HG02610 (cell line): ENCODE measurements at regions not wholly inside any gene's neighbourhood (a gene's known extent, or its start where the extent isn't known, plus 50 kb on each side); places are given as distances from the start of the nearest gene placed in this dataset.

Experiments used
- ATAC-seq: cut with Tn5 transposase; IDR thresholded peaks from one replicate; pipeline ENCODE4 v1.9.1; 2021; ENCODE audit warnings: mild to moderate bottlenecking, moderate library complexity; ENCODE audit not compliant: unreplicated experiment

GRCh38 chr18:56545464-56545863, 92.9 kb downstream of the TXNL1 start:
- ATAC-seq, result no peak

DNA sequence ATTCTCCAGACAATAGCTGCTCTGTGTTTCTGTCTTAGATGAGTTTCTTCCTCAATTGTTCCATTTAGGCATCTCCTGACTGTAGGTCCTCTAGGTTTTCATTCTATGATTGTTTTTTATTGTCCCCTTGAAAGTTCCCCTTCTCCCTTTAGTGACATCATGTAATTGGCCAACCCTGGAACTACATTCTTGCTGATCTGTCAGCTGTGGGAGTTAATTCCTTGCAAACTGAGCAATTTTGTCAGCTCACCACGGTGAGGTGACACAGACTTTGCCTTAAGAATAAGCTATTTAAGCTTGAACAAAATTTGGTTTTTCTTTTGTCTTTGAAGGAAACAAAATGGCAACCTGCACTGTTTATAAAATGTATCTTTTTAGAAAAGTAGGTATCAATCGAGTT, 95.9 kb downstream of the TXNL1 start:
- no peak for ATAC-seq

GRCh38 chr18:56541793-56542192, 96.6 kb downstream of the TXNL1 start:
- peak; percentile 39 for ATAC-seq

- no peak for ATAC-seq
Measured at GRCh38 chr18:56541340-56541739, 97.1 kb downstream of the TXNL1 start.

GRCh38 chr18:56538746-56539145, 99.6 kb downstream of the TXNL1 start:
- no peak for ATAC-seq

GRCh38 chr18:56532176-56532840, 106.1 kb downstream of the TXNL1 start:
- peak; percentile 100 for ATAC-seq

DNA sequence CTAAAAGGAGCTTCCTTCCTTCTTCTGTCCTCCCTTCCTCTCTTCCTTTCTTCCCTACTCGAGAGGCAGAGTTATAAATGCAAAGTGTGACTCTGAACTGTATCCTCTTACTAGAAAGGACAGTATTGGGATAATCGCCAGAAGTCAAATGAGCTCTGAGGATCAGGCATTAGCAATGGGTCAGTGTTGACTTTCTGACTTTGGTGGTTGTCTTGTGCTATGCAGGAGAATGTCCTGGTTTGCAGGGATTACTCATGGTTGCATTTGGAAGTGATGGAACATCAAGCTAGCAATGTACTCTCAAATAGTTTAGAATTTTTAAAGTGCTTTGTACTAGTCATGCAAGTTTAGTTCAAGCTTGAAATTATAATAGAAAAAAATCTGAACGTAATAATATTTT, 115.6 kb downstream of the TXNL1 start:
- no peak for ATAC-seq

DNA sequence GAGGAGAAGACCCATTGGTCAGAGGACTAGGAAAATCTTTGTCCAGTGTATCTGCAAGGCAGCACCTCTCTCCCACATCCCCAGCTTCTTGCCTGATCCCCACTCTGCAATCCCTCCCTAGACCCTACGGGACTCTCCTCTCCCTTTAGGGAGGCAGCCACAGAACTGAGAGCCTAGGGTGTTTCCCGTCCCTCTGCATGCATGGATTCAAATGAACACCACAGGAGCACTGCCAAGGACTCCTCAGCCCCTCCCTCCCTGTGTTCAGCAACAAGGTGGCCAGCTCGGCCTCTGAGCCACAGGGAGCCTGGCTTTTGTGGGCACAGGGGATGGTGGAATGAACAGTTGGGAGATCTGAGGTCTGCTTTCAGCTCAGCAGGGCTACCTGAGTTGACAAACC, 117.1 kb downstream of the TXNL1 start:
- no peak for ATAC-seq

- ATAC-seq, result no peak
Measured at GRCh38 chr18:56517761-56518160, 120.6 kb downstream of the TXNL1 start.

DNA sequence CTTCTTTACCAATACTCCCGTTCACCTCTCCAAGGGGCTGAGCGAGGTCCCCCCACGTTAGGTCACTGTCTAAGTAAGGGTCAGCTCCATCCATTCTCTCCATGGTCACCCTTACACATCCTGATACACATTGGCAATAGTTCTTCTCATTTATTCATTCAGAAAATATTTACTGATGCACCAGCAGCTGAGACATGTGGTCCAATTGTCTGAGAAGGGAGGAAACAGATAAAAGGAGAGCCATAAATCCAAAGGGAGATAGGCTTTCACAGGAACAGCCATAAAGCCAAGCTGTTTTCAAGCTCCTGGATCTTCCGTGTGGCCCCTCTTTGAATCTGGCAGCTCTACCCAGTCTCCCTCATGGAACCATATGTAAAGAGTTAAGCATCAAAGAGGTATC, 121.2 kb downstream of the TXNL1 start:
- no peak for ATAC-seq

DNA sequence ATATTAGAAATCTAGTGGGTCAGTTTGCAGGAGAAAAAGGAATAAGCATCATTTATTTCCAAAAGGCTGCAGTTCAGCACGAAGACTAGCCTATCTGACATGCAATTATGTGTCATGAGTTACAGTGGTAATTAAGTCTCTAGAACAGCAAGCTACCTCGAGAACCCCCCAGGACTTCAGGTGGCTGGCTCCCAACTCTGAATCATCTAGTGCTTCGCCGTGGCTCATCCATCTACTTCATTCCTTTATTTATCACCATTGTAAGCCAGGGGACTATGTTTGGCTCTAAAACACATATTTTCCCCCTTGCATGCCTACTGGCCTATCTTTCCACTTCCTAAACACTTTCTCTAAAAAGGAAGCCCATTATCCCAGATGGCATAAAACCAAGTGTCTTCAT, 121.6 kb downstream of the TXNL1 start:
- ATAC-seq, result no peak

- ATAC-seq, result no peak
Measured at GRCh38 chr18:56515522-56515921, 122.9 kb downstream of the TXNL1 start.

- peak; percentile 69 for ATAC-seq
Measured at GRCh38 chr18:56511996-56512395, 126.4 kb downstream of the TXNL1 start.

GRCh38 chr18:56510108-56510507, 128.3 kb downstream of the TXNL1 start:
- no peak for ATAC-seq

DNA sequence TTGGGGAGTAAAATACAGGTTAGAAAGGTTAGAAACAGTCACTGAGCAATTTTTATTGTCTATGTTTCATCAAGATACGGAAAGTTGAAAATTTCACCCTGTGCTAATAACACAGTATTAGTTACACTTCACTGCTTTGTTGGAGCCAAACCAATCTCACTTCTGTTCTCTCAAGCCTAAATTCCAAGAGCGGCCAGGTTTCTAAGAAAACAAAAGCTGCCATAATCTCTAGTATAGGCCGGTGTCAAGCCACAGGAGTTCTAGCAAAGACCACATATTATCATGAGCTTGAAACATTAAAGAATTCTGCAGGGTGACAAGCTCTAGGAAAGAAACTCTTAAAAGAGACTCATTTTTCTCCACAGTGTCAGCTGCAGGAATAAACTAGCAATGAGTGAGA, 128.7 kb downstream of the TXNL1 start:
- ATAC-seq, result no peak

- ATAC-seq, result no peak
Measured at GRCh38 chr18:56508370-56509036, 129.9 kb downstream of the TXNL1 start.

DNA sequence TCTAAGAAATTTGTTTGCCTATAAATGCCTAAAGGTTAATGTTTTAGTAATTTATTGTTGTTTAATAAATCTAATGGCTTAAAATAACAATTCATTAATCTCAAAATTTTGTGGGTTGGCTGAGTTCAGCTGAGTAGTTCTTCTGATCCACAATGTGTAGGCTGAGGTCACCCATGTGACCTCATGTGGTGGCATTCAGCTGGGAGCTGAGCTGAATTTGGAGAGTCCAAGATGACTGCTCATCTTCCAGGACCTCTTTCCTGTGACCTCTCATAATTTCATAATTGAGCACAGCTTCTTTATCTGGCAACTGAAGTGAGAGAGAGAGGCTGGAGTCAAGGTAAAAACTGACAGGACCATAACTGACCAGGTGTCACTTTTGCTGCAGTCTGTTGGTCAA, 132.4 kb downstream of the TXNL1 start:
- ATAC-seq, result no peak

DNA sequence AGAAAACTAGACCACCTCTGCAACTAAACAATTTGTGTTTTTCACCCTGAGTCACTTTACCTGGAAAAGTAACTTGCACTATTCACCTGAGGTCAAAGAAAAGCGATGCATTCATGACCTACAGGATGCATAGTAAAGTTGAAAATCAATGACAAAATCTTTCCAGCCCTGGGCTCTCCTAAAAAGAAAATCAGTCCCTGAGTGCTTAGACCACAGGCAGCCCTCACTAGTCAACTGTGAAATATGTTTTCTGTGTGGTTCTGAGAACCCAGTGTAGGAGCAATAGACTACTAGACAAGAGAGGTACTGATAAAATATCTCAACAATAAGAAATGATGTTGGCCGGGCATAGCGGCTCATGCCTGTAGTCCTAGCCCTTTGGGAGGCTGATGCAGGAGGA, 133.1 kb downstream of the TXNL1 start:
- no peak for ATAC-seq

- no peak for ATAC-seq
Measured at GRCh38 chr18:56501896-56502295, 136.5 kb downstream of the TXNL1 start.

- ATAC-seq, result no peak
Measured at GRCh38 chr18:56495884-56496283, 142.5 kb downstream of the TXNL1 start.

GRCh38 chr18:56493531-56493930, 144.9 kb downstream of the TXNL1 start:
- no peak for ATAC-seq

- ATAC-seq, result no peak
Measured at GRCh38 chr18:56492136-56492535, 146.3 kb downstream of the TXNL1 start.

DNA sequence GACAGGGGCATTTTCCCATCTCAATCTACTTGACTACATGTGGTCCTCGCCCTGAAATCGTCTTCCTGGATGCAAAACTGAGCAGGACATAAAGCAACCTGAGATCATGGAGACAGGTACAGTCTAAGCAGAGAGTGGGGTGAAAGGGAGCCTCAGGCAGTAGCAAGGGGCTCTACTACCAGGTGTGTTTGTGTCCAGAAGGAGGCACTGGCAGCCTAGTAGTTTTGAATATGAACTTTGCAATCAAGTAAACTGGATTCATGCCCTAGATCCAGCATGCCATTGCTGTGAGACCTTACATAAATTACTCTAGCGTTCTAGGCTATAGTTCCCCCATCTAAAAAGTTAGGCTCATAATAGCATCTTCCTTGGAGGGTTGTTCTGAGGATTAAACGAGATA, 147.4 kb downstream of the TXNL1 start:
- no peak for ATAC-seq
